Superior temporal gyrus (tissue), 1 donor: ENCODE measurements at regions not wholly inside any gene's neighbourhood (a gene's known extent, or its start where the extent isn't known, plus 50 kb on each side); places are given as distances from the start of the nearest gene placed in this dataset.
"Not testable (repeated sequence)": the region's sequence is repeated elsewhere in the genome, so short reads cannot be mapped to it uniquely, and the experiment has no call there.

ENCODE experiments used
- DNase-seq: peaks from one replicate; pipeline ENCODE4 v3.0.0-alpha.2; 2016; ENCODE audit errors: extremely low spot score

DNA sequence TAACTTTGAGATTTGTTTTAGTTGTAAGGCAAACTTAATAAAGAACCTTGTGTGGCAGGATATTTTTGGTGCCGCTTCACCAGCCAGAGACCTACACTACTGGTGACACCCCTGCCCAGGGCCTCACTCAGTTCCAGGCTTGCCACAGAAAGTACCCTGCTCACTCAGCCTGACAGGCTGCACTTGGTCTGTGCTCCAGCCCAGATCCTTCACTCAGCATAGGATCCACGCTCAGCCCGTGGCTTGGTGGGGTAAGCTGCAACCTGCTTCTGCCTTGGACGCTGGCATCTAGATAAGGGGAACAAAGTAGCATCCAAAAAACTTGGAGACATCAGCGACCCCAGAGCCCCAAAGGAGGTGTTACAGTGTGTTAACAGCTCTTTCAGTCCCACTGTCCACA lies 825.5 kb downstream of the EPHA3 start:
- DNase-seq, result no peak

DNA sequence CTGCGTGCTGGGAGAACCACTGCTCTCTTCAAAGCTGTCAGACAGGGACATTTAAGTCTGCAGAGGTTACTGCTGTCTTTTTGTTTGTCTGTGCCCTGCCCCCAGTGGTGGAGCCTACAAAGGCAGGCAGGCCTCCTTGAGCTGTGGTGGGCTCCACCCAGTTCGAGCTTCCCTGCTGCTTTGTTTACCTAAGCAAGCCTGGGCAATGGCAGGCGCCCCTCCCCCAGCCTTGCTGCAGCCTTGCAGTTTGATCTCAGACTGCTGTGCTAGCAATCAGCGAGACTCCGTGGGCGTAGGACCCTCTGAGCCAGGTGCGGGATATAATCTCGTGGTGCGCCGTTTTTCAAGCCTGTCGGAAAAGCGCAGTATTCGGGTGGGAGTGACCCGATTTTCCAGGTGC lies 837.0 kb downstream of the EPHA3 start:
- not testable (repeated sequence) for DNase-seq

DNA sequence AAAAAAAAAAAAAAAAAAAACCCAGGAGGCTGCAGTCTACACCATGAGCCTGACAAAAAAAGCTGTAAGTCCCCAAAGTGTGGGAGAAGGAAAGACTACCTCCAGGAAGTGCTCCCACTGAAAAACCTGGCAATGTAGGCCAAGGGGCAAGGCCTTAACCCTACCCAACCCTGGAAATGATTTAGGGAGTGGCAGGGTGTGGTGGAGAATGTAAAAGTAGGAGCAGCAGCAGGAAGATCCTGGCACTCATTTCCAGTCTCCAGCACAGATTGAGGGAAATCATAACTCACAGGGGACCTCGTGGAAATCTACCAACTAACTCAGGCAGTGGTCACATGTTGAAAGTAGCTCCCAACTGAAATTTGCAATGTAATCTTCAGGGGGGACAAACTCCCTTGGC lies 839.5 kb downstream of the EPHA3 start:
- DNase-seq, result no peak

- DNase-seq, result no peak
These were observed 840.0 kb downstream of the EPHA3 start for GRCh38 chr3:89947337-89947954.

GRCh38 chr3:89948008-89948407 lies 840.6 kb downstream of the EPHA3 start:
- DNase-seq, result no peak

- no peak for DNase-seq
These were observed 843.4 kb downstream of the EPHA3 start for GRCh38 chr3:89950772-89951171.

DNA sequence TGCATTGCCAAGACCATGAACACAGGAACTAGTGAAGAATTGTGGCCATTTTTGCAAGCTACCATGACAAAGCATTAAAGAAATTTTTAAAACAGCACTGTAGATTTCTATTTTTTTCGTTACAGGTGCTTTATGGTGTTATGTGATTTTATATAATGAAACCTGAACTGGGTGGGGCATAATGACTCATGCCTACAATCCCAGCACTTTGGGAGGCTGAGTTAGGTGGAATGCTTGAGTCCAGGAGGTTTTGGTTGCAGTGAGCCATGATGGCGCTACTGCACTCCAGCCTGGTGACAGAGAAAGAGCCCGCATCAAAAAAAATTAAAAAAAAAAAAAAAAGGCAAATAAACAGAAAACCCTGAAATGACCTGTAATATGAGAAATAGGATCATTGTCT lies 846.7 kb downstream of the EPHA3 start:
- DNase-seq, result no peak

DNA sequence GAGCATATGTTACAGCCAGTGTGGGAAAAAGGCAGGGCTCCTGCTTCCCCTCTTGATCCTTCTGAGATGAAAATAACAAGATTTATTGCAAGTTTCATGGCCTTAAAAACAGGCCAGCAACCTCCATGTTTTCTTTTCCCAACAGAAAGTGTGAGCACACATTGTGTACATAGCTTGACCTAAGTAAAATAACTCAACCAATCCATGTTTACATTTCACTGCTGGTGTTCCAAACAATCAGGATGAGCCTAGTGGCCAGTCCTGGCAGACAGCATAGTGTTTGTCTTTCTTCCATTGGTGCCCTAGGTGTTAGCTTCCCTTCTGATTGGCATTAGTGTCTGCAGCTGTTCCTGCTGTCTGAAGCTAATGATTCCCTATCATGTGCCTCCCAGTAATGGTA lies 847.7 kb downstream of the EPHA3 start:
- DNase-seq, result no peak

- DNase-seq, result no peak
These were observed 850.0 kb downstream of the EPHA3 start for GRCh38 chr3:89957451-89957850.

GRCh38 chr3:89958163-89958562 lies 850.7 kb downstream of the EPHA3 start:
- DNase-seq, result not testable (repeated sequence)

DNA sequence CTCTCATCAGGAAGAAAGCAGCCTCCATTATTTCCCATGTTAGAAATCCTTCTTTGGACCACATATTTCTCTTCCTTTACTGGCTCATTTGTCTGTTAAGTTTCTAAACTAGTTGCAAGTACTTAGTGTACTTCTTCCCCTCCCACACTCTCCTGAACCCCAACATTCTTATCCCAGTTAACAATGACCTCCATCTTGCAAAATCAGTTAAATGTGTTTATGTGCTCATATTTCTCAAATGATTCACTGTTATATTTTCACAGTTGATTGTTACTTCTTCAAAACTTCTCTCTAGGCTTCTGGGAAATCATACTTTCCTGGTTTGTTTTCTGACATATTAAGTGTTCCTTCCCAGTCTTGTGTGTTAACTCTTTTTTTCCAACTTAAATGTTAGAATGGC lies 856.9 kb downstream of the EPHA3 start:
- DNase-seq, result no peak

- DNase-seq, result no peak
These were observed 859.6 kb downstream of the EPHA3 start for GRCh38 chr3:89966877-89967665.

DNA sequence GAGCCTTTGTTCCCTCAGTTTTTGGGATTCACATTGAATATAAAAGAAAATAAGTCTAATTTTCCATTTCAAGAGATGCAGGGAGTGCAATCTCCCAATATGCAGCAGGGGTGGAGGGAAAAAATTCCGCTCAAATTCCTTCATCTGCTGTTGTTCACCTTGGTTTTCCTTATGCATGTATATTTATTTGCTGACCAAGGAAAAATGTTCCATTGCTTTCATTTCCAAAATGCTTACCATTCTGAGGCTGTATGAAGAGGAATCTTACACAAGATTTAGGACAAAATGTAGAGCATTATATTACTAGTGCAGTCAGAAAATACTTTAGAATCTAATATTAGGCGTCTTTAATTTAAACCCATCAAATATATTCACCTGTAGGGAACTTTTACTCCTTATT lies 863.9 kb downstream of the EPHA3 start:
- DNase-seq, result no peak

- DNase-seq, result no peak
These were observed 865.7 kb downstream of the EPHA3 start for GRCh38 chr3:89973156-89973555.

GRCh38 chr3:89974903-89975519 lies 867.6 kb downstream of the EPHA3 start:
- DNase-seq, result no peak

GRCh38 chr3:89983449-89983848 lies 876.0 kb downstream of the EPHA3 start:
- DNase-seq, result no peak

- DNase-seq, result no peak
These were observed 897.9 kb downstream of the EPHA3 start for GRCh38 chr3:90005281-90005847.

- peak; percentile 73 for DNase-seq
These were observed 900.5 kb downstream of the EPHA3 start for GRCh38 chr3:90007778-90008499.

- no peak for DNase-seq
These were observed 902.9 kb downstream of the EPHA3 start for GRCh38 chr3:90010341-90010740.

- no peak for DNase-seq
These were observed 903.7 kb downstream of the EPHA3 start for GRCh38 chr3:90011131-90011530.

GRCh38 chr3:90011596-90011995 lies 904.2 kb downstream of the EPHA3 start:
- no peak for DNase-seq

- DNase-seq, result no peak
These were observed 904.6 kb downstream of the EPHA3 start for GRCh38 chr3:90011996-90012395.
